ENCODE measurements at regions not wholly inside any gene's neighbourhood (a gene's known extent, or its start where the extent isn't known, plus 50 kb on each side); places are given as distances from the start of the nearest gene placed in this dataset.

GRCh38 chr5:153088538-153088937, 401.9 kb upstream of the GRIA1 start:
- DNase-seq (ENCODE audit: extremely low read depth, low read depth, low spot score) = no peak

GRCh38 chr5:153094333-153094732, 396.1 kb upstream of the GRIA1 start:
- no peak for DNase-seq (ENCODE audit: extremely low read depth, low read depth, low spot score)

- no peak for DNase-seq (ENCODE audit: extremely low read depth, low read depth, low spot score)
Observed at GRCh38 chr5:153096381-153096780, 394.1 kb upstream of the GRIA1 start.

GRCh38 chr5:153099328-153099727, 391.1 kb upstream of the GRIA1 start:
- DNase-seq (ENCODE audit: extremely low read depth, low read depth, low spot score) = no peak

GRCh38 chr5:153101235-153102180, 389.0 kb upstream of the GRIA1 start:
- no peak for DNase-seq (ENCODE audit: extremely low read depth, low read depth, low spot score)

- no peak for DNase-seq (ENCODE audit: extremely low read depth, low read depth, low spot score)
Observed at GRCh38 chr5:153116916-153117315, 373.6 kb upstream of the GRIA1 start.

- DNase-seq (ENCODE audit: extremely low read depth, low read depth, low spot score) = no peak
Observed at GRCh38 chr5:153118018-153118417, 372.5 kb upstream of the GRIA1 start.

- no peak for DNase-seq (ENCODE audit: extremely low read depth, low read depth, low spot score)
Observed at GRCh38 chr5:153122403-153122802, 368.1 kb upstream of the GRIA1 start.

- no peak for DNase-seq (ENCODE audit: extremely low read depth, low read depth, low spot score)
Observed at GRCh38 chr5:153130296-153130695, 360.2 kb upstream of the GRIA1 start.

- DNase-seq (ENCODE audit: extremely low read depth, low read depth, low spot score) = no peak
Observed at GRCh38 chr5:153135411-153135810, 355.1 kb upstream of the GRIA1 start.

GRCh38 chr5:153136910-153137614, 353.4 kb upstream of the GRIA1 start:
- DNase-seq (ENCODE audit: extremely low read depth, low read depth, low spot score) = no peak

- no peak for DNase-seq (ENCODE audit: extremely low read depth, low read depth, low spot score)
Observed at GRCh38 chr5:153147891-153148623, 342.4 kb upstream of the GRIA1 start.

- no peak for DNase-seq (ENCODE audit: extremely low read depth, low read depth, low spot score)
Observed at GRCh38 chr5:153148624-153148976, 341.9 kb upstream of the GRIA1 start.

GRCh38 chr5:153151558-153151957, 338.9 kb upstream of the GRIA1 start:
- no peak for DNase-seq (ENCODE audit: extremely low read depth, low read depth, low spot score)

GRCh38 chr5:153153086-153153485, 337.4 kb upstream of the GRIA1 start:
- DNase-seq (ENCODE audit: extremely low read depth, low read depth, low spot score) = no peak

- DNase-seq (ENCODE audit: extremely low read depth, low read depth, low spot score) = no peak
Observed at GRCh38 chr5:153157156-153157555, 333.3 kb upstream of the GRIA1 start.

GRCh38 chr5:153158608-153159007, 331.9 kb upstream of the GRIA1 start:
- no peak for DNase-seq (ENCODE audit: extremely low read depth, low read depth, low spot score)

GRCh38 chr5:153159616-153160015, 330.9 kb upstream of the GRIA1 start:
- no peak for DNase-seq (ENCODE audit: extremely low read depth, low read depth, low spot score)

GRCh38 chr5:153168241-153168640, 322.2 kb upstream of the GRIA1 start:
- no peak for DNase-seq (ENCODE audit: extremely low read depth, low read depth, low spot score)

GRCh38 chr5:153187503-153187902, 303.0 kb upstream of the GRIA1 start:
- no peak for DNase-seq (ENCODE audit: extremely low read depth, low read depth, low spot score)

GRCh38 chr5:153206361-153206760, 284.1 kb upstream of the GRIA1 start:
- no peak for DNase-seq (ENCODE audit: extremely low read depth, low read depth, low spot score)
